ENCODE measurements at regions not wholly inside any gene's neighbourhood (a gene's known extent, or its start where the extent isn't known, plus 50 kb on each side); places are given as distances from the start of the nearest gene placed in this dataset.
"Not testable (repeated sequence)": the region's sequence is repeated elsewhere in the genome, so short reads cannot be mapped to it uniquely, and the experiment has no call there.

GRCh38 chrX:110964786-110965185 lies 131.2 kb upstream of the PAK3 start:
- DNase-seq = no peak

- DNase-seq = no peak
Observed at GRCh38 chrX:110962451-110962850, 133.5 kb upstream of the PAK3 start.

DNA sequence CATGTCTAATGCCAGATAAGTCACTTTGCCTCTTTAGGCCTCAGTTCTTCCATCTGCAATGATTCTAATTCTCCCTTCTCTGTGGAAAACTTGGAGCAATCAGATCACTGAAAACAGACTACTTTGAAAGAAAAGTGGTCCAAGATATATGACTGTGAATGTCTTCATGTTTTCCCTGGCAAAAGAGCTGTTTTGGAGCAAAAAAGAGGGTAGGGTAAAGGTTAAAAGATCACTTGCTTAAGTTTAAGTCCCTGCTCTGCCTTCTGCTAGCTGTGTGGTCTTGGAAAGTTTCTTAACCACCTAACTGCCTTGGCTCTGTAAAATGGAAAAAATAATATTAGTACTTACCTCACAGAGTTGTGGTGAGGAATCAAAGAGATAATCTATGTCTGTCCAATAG lies 140.3 kb upstream of the PAK3 start:
- DNase-seq = no peak

DNA sequence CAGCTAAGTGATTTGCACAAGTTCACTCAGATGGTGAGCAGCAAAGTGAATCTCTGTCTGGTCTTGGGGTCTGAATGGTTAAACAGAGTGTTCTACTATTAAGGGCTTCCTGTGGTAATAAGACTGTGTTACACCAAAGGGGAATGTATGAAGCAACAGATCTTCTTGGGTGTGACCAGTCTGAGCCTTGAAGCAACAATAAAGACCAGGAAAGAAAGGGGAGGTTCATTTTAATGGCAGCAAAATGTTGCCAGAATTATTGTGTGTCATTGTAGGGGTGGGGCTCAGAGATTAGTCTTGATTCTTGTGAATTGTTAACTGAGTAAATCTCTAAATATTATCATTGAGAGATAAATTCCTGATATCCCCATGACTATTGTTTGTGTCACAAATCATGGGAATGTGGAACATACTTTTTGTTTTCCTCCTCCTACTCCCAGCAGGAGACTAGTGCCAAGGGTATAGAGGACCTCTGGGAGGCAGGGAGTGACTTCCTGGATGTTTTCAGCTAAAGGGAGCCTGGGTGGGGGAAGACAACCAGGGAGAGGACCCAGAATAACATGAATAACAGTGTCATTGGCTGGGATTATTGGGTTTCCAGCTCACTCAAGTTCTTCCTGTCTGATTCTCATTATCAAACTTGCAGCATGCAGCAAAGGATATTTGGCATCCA lies 141.4 kb upstream of the PAK3 start:
- no peak for DNase-seq

- DNase-seq = no peak
Observed at GRCh38 chrX:110951472-110952269, 144.3 kb upstream of the PAK3 start.

- no peak for DNase-seq
Observed at GRCh38 chrX:110944751-110945675, 149.4 kb upstream of the CHRDL1 start.

DNA sequence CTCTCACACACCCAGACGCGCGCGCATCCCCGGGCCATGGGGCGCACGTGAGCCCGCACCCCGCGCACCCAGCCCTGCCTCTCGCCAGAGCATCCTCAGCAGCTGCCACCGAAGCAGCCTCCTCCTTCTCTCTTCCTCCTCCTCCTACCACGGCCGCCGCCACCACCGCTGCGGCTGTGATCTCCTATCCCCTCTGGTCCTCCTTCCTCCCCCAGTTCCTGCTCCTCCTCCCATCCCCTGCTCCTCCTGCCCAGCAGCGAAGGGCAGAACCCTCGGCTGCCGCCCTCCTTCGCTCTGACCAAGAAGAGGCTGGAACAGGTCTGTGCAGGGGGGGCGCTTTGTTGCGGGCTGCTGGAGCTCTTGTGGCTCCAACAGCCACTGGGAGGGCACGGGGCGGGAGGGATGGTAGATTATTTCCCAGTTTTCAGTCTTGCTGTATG lies 148.7 kb upstream of the CHRDL1 start:
- DNase-seq = no peak

DNA sequence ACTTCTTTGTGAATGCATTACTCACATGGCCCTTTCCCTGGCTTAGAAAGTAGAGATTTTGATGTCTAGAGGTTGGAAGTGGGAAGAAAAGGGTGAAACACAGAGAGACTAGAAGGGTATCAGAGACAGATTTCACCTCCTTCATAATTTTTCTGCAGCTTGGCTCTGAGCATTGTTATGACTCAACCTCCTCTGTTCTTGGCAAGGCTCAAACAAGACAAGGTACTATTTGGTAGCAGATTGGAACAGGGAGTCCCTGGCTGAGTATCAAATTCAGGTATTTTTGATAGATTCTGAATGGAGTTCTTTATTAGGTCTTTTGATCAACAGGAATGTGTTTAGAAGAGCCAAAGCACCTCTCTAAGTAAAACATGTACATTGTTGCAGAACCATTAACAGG lies 146.3 kb upstream of the CHRDL1 start:
- no peak for DNase-seq

- DNase-seq = no peak
Observed at GRCh38 chrX:110938977-110939732, 143.5 kb upstream of the CHRDL1 start.

DNA sequence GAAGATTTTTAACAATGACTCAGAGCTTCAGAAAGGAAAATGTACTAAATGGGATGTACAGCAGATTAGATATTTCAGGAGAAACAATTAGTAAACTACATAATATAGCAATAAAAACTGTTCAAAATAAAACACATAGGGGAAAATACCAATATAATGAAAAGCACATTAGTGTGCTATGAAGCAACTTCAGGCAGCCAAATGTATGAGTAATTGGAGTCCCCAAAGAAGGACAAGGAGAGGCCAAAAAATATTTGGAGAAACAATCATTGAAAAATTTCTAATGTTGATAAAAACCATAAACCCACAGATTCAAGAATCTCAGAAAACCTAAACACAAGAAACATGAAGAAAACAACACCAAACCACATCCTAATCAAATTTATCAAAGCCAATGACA lies 129.3 kb upstream of the CHRDL1 start:
- DNase-seq = no peak

DNA sequence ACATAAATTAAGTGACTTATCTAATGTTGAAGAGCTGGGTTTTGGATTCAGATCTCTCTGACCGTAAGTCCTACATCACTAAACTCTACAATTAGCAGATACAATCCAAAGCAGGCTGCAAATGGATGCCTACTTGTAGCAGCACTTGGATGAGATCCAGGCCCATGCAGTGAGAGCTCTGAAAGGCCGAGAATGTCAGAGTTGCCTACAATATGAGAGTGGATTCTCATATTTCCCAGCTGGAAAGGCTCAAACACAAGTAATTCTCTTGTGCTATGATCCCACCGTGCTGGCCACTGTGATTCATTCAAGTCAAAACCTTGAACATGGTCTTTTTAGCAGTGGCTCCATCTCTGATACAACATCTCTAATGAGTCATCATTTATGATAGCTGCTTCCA lies 125.4 kb upstream of the CHRDL1 start:
- no peak for DNase-seq

GRCh38 chrX:110915570-110915969 lies 120.0 kb upstream of the CHRDL1 start:
- DNase-seq = no peak

GRCh38 chrX:110915111-110915510 lies 119.5 kb upstream of the CHRDL1 start:
- no peak for DNase-seq

DNA sequence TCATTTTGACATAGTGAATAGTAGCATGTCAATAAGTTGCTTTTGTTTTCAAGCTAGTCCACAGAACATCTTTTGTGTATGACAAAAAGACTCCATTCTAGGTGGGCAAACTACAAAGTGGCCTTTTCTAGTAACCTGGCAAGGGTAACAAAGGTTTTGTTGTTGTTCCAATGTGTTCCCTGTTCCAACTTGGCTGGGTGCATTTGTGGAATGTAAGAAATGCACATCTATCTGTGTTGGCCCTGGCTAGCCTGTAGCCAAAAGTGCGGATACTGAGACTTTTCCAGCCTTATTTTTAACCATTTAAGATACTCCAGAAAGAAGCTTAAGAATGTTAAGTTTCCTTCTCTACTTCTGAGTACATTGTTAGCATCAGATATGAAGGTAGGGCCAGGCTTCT lies 118.7 kb upstream of the CHRDL1 start:
- no peak for DNase-seq

- not testable (repeated sequence) for DNase-seq
Observed at GRCh38 chrX:110904747-110905146, 109.1 kb upstream of the CHRDL1 start.

DNA sequence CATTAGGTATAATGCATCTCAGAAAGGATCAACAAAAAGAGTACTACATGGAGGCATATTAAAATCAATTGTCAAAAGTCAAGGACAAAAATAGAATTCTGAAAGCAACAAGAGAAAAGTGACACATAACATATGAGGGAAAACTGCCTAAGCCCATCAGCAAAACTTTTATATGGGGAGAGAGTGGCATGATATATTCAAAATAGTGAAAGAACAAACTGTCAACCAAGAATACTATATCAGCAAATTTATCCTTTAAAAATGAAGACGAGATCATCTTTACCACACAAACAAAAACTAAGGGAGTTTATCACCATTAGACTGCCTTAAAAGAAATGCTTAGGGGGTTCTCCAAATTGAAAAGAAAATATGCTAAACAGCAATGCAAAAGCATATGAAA lies 86.4 kb upstream of the CHRDL1 start:
- no peak for DNase-seq

DNA sequence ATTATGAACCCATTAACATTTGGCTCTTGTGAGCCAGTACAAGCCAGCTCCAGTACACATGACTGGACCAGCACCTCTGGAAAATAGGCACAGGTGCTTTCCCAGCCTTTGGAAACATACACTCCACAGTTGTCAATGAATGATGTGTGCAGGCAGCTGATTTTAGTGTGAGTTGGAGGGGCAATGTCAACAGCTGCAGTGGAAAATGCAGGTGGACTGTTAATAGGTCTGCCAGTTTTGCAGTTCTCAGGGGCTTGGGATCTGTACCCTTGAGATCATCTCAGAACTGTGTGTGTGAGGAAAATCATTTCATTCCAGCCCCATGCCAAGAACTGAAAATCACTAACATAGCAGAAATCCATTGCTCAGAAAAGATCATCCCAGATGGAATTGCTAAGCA lies 81.7 kb upstream of the CHRDL1 start:
- no peak for DNase-seq

GRCh38 chrX:110871839-110872238 lies 76.2 kb upstream of the CHRDL1 start:
- DNase-seq = no peak

- DNase-seq = no peak
Observed at GRCh38 chrX:110866421-110866820, 70.8 kb upstream of the CHRDL1 start.

DNA sequence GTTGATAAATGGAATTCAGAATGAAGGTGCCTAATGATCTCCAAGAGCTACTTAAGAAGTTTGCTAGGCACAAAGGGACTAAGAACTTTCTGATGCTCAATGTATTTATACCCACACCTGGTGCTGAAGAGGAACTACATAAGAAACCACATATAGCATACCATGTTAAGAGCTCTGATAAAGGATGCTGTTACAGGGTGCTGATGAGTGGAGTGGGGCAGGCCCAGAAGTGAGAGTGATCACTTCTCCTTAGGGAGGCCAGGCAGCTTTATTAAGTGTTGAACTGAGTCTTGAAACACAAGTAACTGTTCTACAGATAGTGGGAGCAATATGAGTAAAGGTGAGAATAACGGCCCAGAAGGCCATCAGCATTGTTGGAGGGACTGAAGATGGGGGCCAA lies 68.3 kb upstream of the CHRDL1 start:
- DNase-seq = no peak

- DNase-seq = no peak
Observed at GRCh38 chrX:110858565-110858964, 62.9 kb upstream of the CHRDL1 start.

GRCh38 chrX:110853610-110854009 lies 58.0 kb upstream of the CHRDL1 start:
- peak; percentile 15 for DNase-seq

DNA sequence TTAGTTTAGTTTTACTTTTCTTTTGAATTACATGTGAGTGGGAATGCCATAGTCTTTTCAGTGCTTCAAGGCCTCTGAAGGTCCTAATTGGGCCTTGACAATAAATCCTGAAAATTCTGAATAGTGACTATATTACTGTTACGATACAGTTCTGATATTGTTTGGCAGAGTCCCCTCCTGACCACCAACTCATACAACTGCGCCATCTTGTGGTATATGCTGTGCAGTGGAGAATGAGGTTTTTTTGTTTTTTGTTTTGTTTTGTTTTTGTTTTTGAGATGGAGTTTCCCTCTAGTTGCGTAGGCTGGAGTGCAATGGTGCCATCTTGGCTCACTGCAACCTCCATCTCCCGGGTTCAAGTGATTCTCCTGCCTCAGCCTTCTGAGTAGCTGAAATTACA lies 56.6 kb upstream of the CHRDL1 start:
- DNase-seq = peak; percentile 26
